Stimulated activated CD4-positive, alpha-beta T cell treated with anti-CD3 and anti-CD28 coated beads, Interleukin-12 subunit alpha, Interleukin-12 subunit beta, amount 100 ng/mL, for 48 hours (primary cell): ENCODE measurements at regions not wholly inside any gene's neighbourhood (a gene's known extent, or its start where the extent isn't known, plus 50 kb on each side); places are given as distances from the start of the nearest gene placed in this dataset.
"Not testable (repeated sequence)": the region's sequence is repeated elsewhere in the genome, so short reads cannot be mapped to it uniquely, and the experiment has no call there.

Experiments used
- DNase-seq, 3 donors: peaks; one replicate each; pipeline ENCODE4 v3.0.0-alpha.2; 2020; ENCODE audit warnings: low read depth in 2 of 3, low spot score in 1 of 3

GRCh38 chr22:11351181-11351580, 4176.8 kb upstream of the OR11H1 start:
- not testable (repeated sequence) for DNase-seq

DNA sequence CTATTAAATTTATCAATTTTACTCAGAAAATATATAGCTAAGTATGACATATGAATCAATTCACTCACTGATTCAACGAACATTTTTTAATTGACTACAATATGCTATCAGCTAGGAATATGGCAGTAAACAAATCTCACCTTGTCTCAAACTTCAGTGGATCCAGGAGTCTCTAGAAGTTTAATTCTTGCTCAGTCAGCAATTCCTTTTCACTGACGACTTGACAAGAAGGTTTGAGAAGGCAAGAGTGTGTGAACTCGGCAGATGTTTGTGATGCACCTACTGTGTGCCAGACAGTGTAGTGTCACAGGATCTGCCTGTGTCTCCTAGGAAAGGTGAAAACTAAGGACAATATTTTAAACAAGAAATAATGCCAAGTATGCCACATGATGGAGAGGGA, 4175.7 kb upstream of the OR11H1 start:
- not testable (repeated sequence) for DNase-seq

GRCh38 chr22:11360632-11361031, 4167.4 kb upstream of the OR11H1 start:
- no peak for DNase-seq

DNA sequence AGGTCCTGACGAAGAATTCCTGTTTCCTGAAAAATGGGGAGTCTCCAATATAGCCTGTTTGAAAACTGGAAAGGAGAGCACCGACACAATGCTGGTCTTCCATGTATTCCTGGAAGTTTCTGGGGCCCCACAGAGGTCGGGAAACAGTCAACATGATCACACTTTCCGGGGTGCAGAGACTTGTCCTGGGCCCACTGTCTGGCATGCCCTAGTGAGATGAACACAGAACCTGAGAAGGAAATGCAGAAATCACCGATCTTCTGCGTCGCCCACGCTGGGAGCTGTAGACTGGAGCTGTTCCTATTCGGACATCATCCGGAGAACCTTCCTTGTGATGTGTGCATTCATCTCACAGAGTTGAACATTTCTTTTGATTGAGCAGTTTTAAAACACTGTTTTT, 4166.5 kb upstream of the OR11H1 start:
- DNase-seq: not testable (repeated sequence)

DNA sequence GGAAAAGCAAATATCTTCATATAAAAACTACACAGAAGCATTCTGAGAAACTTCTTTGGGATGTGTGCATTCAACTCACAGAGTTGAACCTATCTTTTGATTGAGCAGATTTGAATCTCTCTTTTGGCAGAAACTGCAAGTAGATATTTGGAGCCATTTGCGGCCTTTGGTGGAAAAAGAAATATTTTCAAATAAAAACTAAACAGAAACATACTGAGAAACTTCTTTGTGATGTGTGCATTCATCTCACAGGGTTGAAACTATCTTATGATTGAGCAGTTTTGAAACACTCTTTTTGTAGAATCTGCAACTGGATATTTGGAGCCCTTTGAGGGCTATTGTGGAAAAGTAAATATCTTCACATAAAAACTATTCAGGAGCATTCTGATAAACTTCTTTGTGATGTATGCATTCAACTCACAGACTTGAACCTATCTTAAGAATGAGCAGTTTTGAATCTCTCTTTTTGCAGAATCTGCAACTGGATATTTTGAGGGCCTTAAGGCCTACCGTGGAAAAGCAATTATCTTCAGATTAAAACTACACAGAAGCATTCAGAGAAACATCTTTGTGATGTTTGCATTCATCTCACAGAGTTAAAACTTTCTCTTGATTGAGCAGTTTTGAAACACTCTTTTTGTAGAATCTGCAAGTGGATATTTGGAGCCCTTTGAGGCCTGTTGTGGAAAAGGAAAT, 4158.2 kb upstream of the OR11H1 start:
- not testable (repeated sequence) for DNase-seq

- DNase-seq: not testable (repeated sequence)
Measured at GRCh38 chr22:11370311-11370710, 4157.7 kb upstream of the OR11H1 start.
